ENCODE measurements at regions not wholly inside any gene's neighbourhood (a gene's known extent, or its start where the extent isn't known, plus 50 kb on each side); places are given as distances from the start of the nearest gene placed in this dataset.

- ChIA-PET POLR2A (ENCODE audit: low non-redundant PET) (no interaction called here), CTCF (no interaction called here)
- TF ChIP-seq CTCF (conservative IDR thresholded peaks at IDR 0.05; ENCODE audit: low read depth), result no peak
Measured at GRCh38 chrX:5586726-5587125, 641.9 kb downstream of the NLGN4X start.

GRCh38 chrX:5575407-5575806 is 653.3 kb downstream of the NLGN4X start:
- no peak for TF ChIP-seq CTCF (conservative IDR thresholded peaks at IDR 0.05; ENCODE audit: low read depth)
- POLR2A ChIA-PET (ENCODE audit: low non-redundant PET), result no interaction called here
- DNase-seq (ENCODE audit: low spot score), result no peak
- CTCF ChIA-PET, result no interaction called here
- no peak overlapping the region for H3K27ac ChIP-seq

More at GRCh38 chrX:5586726-5587125, 641.9 kb downstream of the NLGN4X start:
- no peak for DNase-seq (ENCODE audit: low spot score)
- no peak overlapping the region for H3K27ac ChIP-seq

GRCh38 chrX:5568934-5569333 is 659.7 kb downstream of the NLGN4X start:
- no peak for TF ChIP-seq CTCF (conservative IDR thresholded peaks at IDR 0.05; ENCODE audit: low read depth)
- CTCF ChIA-PET, result no interaction called here

GRCh38 chrX:5559386-5559785 is 669.3 kb downstream of the NLGN4X start:
- no peak for DNase-seq (ENCODE audit: low spot score)
- TF ChIP-seq CTCF (conservative IDR thresholded peaks at IDR 0.05; ENCODE audit: low read depth), result no peak
- ChIA-PET CTCF (no interaction called here), POLR2A (ENCODE audit: low non-redundant PET) (no interaction called here)
- H3K27ac ChIP-seq, result no peak overlapping the region

More at GRCh38 chrX:5568934-5569333, 659.7 kb downstream of the NLGN4X start:
- no peak overlapping the region for H3K27ac ChIP-seq
- DNase-seq (ENCODE audit: low spot score), result no peak
- POLR2A ChIA-PET (ENCODE audit: low non-redundant PET), result no interaction called here

GRCh38 chrX:5549512-5549911 is 679.2 kb downstream of the NLGN4X start:
- ChIA-PET POLR2A (ENCODE audit: low non-redundant PET) (no interaction called here), CTCF (no interaction called here)
- DNase-seq (ENCODE audit: low spot score), result no peak
- TF ChIP-seq CTCF (conservative IDR thresholded peaks at IDR 0.05; ENCODE audit: low read depth), result no peak
- H3K27ac ChIP-seq, result no peak overlapping the region

GRCh38 chrX:5537098-5537497 is 691.6 kb downstream of the NLGN4X start:
- no peak overlapping the region for H3K27ac ChIP-seq
- ChIA-PET CTCF (no interaction called here), POLR2A (ENCODE audit: low non-redundant PET) (no interaction called here)
- no peak for DNase-seq (ENCODE audit: low spot score)
- TF ChIP-seq CTCF (conservative IDR thresholded peaks at IDR 0.05; ENCODE audit: low read depth), result no peak

- H3K27ac ChIP-seq, result no peak overlapping the region
- TF ChIP-seq CTCF (conservative IDR thresholded peaks at IDR 0.05; ENCODE audit: low read depth), result no peak
- DNase-seq (ENCODE audit: low spot score), result no peak
- CTCF ChIA-PET, result no interaction called here
- POLR2A ChIA-PET (ENCODE audit: low non-redundant PET), result no interaction called here
Measured at GRCh38 chrX:5536261-5536660, 692.4 kb downstream of the NLGN4X start.
